ENCODE measurements at regions not wholly inside any gene's neighbourhood (a gene's known extent, or its start where the extent isn't known, plus 50 kb on each side); places are given as distances from the start of the nearest gene placed in this dataset.
"Not testable (repeated sequence)": the region's sequence is repeated elsewhere in the genome, so short reads cannot be mapped to it uniquely, and the experiment has no call there.

DNA sequence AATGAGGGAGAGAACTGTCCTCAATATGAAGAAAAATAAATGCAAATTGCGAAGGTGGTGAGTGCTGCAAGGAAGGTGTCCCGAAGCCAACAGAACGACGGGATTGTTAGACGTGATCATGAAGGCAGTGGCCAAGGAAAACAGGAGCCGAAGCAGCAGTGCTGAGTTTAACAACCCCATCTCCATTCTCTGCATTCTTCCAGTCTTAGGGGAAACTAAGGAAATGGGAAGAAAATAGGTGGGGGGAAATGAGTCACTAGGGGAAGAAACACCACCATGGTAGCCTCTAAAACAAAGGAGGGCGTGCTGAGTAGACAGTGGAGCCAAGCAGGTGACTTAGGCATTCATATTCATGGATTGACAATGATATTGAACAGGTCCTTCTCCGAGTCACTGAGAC is 192.2 kb upstream of the AKR1E2 start:
- no peak for DNase-seq

DNA sequence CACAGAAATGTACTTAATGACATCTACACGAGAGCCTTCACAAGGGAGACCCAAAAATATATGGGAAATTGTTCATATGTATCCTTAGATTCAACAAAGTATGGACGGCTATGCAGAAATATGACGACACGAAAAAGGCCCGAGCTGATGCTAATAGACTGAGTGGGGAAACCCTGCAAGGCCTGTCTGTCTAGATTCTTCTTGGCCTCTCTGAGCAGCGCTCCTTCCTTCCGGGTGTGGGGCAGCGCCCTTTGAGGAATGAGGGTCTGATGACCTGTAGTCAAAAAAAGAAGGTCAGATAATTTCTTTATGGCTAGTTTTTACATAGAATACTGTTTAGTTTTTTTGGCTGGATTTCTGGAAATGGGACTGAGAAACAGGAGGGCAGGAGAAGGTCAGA is 192.8 kb upstream of the AKR1E2 start:
- DNase-seq, result no peak

DNA sequence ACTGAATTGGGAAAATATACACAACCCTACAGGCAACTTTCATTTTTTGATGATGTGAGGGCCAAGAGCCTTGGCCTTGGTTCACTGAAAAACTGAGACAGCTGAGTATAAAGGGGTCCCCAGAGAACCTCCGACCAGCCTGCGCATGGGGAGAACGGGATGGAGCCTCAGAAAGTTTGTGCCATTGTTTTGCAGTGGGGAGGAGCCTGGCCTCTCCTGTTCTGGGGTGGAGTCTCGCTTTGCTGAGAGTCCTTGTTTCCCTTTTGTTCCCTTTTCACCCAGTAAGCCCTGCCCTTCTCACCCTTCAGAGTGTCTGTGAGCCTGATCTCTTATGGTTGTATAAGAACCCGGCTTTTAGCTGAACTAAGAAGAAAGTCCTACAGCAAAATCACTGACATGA is 193.2 kb upstream of the AKR1E2 start:
- no peak for DNase-seq

GRCh38 chr10:4626919-4627318 is 199.1 kb upstream of the AKR1E2 start:
- DNase-seq, result no peak

GRCh38 chr10:4623757-4624420 is 202.1 kb upstream of the AKR1E2 start:
- DNase-seq, result no peak

GRCh38 chr10:4623200-4623599 is 202.8 kb upstream of the AKR1E2 start:
- DNase-seq, result no peak

DNA sequence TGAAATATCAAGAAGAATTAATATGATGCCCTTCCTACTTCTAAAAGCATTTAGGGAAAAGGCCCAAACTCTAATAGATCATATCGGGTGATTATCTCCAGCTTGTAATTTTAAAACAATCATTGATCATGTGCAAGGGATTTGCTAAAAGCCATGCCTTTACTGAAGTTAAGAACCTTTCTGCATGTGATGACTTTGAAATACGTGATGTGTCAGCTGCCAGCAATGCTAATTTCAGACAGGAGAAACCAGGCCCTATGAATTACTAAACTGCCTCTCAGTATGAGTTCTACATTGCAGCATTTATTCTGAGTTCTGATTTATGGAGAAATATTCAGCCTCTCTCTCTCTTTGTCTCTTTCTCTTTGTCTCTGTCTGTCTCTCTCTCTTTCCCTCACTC is 203.6 kb upstream of the AKR1E2 start:
- no peak for DNase-seq

- DNase-seq, result no peak
Measured at GRCh38 chr10:4617589-4617988, 208.4 kb upstream of the AKR1E2 start.

DNA sequence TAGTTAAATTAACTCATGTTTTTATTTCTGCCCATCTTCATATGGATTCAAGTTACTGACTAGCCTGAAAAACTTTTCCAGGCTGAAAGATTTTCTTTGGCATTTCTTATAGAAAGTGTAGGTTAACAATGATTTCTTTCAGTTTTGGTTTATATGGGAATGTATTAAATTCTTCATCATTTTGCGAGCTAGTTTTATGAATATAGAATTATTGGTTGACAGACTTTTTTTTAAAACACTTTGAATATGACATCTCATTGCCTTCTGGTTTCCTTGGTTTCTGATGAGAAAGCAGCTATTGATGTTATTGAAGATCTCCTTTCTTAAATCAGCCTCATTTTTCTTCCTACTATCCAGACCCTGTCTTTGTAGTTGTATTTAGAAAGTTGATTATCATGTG is 211.0 kb upstream of the AKR1E2 start:
- no peak for DNase-seq

- DNase-seq, result no peak
Measured at GRCh38 chr10:4609251-4609650, 216.8 kb upstream of the AKR1E2 start.

GRCh38 chr10:4607681-4608080 is 218.3 kb upstream of the AKR1E2 start:
- DNase-seq, result no peak

GRCh38 chr10:4606856-4607636 is 219.0 kb upstream of the AKR1E2 start:
- no peak for DNase-seq

DNA sequence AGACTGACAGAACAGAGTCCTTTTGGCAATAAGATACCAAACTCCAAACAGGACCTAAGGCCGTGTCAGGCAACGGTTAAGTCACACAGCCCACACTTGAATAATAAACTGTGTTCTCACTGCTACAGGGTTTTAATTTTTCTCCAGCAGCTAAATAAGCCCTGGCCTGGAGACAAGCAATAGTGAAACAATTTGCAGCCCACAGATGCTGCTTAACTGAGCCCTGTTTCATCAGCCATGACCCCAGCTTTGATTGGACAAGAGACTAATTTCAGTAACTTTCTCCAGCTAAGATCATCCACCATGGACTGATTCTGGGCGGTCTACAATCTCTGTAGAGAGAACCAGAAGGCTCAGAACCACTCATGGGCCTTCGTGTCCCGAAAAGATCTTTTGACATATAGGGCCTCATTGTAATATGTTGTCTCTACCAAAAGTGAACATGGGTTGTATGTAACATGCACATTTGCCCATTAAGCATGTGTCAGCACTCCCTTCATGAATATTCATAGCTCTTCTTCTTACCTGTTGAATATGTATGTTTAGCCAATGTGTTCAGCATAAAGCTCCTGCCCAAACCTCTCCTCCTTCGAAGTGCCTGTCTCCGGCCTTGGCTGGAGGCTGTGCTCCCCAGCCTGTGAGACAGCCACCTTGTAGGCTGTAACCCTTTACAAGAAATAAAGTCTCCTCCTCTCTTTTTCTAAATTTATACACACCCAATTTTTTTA is 223.1 kb upstream of the AKR1E2 start:
- no peak for DNase-seq

GRCh38 chr10:4599471-4599870 is 226.5 kb upstream of the AKR1E2 start:
- no peak for DNase-seq

DNA sequence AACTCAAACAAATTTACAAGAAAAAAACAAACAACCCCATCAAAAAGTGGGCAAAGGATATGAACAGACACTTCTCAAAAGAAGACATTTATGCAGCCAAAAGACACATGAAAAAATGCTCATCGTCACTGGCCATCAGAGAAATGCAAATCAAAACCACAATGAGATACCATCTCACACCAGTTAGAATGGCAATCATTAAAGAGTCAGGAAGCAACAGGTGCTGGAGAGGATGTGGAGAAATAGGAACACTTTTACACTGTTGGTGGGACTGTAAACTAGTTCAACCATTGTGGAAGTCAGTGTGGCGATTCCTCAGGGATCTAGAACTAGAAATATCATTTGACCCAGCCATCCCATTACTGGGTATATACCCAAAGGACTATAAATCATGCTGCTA is 228.1 kb upstream of the AKR1E2 start:
- DNase-seq, result not testable (repeated sequence)

DNA sequence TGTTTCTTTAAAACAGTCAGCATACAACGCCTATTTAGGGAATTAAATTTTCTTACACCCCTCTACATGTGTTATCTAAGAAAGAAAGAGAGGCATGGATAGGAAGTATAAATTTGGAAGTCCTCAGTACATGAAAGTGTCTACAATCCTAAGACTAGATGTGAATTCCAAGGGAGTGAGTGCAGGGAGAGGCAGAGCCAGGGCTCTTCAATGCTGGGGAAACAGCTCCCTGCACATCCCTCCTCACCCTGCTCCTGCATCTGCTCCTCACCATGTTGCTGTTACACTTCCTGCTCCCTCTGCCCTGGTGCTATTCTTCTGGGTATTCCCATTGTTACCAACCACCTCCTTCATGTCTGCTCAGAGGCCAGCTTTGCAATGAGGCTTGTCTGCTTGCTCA is 229.1 kb upstream of the AKR1E2 start:
- no peak for DNase-seq

- DNase-seq, result no peak
Measured at GRCh38 chr10:4595719-4596319, 230.2 kb upstream of the AKR1E2 start.

GRCh38 chr10:4590807-4591206 is 235.2 kb upstream of the AKR1E2 start:
- no peak for DNase-seq

DNA sequence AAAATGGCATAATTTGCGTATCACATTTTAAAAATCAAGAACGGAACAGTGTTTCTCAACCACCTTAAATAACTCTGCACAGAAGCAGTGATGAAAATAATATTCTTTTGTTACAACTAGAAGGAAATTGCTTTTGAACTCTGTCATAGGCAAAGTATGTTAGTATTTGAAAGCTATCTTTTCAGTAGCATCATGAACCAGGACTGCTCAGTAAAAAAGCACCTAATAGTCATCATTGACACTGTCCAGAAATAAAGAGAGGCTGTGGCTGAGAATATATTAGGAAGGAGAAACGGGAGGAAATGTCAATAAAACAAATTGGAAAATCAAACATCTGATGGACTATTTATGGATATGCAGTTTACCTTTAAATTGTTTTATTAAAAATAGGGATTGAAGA is 237.2 kb upstream of the AKR1E2 start:
- no peak for DNase-seq

DNA sequence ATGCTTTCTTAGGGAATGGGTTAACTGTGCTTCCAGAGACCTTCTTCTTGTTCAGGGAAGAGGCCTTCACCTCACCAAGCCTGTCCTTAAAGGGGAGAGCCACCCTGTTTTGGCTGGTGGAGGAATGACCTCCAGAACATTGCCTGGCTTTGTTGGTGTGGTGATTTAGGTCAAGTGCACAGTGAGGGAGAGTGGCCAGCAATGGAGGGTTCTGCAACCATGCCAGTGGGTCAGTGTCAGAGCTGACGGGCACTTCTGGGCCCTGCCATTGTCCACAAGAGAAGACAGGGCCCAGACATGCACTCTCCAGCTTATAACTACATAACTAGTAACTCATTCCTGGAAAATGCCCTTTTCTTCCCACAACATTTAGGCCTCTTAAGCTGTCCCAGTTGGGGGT is 238.5 kb upstream of the AKR1E2 start:
- DNase-seq, result no peak

GRCh38 chr10:4586776-4587175 is 239.2 kb upstream of the AKR1E2 start:
- DNase-seq, result peak; percentile 52

DNA sequence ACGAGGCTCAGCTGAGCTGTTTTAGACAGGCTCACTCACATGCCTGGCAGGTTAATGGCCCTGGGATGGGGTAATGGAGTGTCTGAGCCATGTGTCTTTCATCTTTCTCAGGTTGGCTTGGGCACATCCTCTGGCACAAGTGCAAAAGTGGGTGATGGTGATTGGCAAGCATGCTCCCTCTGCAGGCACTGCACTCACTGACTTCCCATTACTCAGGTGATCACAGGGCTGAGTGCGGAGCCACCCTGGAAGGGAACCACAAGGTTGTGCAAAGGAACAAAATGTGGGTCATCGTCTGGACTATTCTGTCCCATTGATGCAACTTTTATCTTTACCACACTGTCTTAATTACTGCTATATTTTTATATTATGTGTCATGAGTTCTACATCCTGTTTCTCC is 244.1 kb upstream of the AKR1E2 start:
- no peak for DNase-seq

DNA sequence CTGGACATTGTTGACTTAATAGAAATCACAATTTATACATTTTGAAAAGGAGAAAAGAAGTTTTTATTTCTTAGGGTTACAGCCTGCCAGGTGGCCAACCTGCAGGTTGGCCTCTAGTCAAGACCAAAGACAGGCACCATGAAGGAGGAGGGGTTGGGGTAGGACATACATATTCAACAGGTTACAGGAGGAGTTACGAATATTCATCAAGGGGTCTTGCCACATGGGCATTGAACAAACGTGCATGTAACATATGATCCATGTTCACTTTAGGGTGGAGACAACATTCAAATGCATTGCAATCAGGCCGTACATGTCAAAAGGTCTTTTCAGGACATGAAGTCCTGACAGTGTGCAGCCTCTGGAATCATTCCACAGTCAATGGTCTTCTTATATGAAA is 246.2 kb upstream of the AKR1E2 start:
- no peak for DNase-seq

DNA sequence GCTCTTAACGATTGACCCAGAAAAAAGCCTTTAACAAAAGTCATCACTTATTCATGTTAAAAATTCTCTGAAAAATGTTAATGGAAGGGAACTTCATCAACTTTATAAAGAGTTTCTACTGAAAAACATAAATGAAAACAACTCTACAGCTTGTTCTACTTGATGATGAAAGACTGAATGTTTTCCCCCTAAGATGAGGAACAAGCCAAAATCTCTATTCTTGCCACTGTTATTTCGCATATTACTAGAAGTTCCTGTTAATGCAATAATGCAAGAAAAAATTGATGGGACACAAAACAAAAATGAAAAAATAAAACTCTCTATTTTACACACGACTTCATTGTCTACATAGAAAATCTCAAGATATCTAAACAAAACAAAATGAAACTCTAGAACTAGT is 249.8 kb upstream of the AKR1E2 start:
- no peak for DNase-seq
